ENCODE measurements at regions not wholly inside any gene's neighbourhood (a gene's known extent, or its start where the extent isn't known, plus 50 kb on each side); places are given as distances from the start of the nearest gene placed in this dataset.

- H3K4me3 Mint-ChIP-seq: no peak overlapping the region
- H3K27me3 Mint-ChIP-seq: no peaks in the 10 kb centered on the region
- no peaks in the 10 kb centered on the region for H3K9me3 Mint-ChIP-seq
- H3K36me3 Mint-ChIP-seq (ENCODE audit: low read depth): no peaks in the 10 kb centered on the region
- peaks cover 11% of the 10 kb centered on the region for H3K4me1 Mint-ChIP-seq (ENCODE audit: low read depth)
- H3K27ac Mint-ChIP-seq: no peak overlapping the region
- intact Hi-C loops (cut with micrococcal nuclease): no loop called here
Measured at GRCh38 chr5:17794201-17794600, 159.9 kb downstream of the TAF11L14 start.

GRCh38 chr5:17794815-17795214 is 160.6 kb downstream of the TAF11L14 start:
- Mint-ChIP-seq H3K27me3 (no peaks in the 10 kb centered on the region), H3K4me1 (ENCODE audit: low read depth) (peaks cover 11% of the 10 kb centered on the region), H3K36me3 (ENCODE audit: low read depth) (no peaks in the 10 kb centered on the region), H3K4me3 (no peak overlapping the region), H3K27ac (no peak overlapping the region), H3K9me3 (no peaks in the 10 kb centered on the region)
- intact Hi-C loops (cut with micrococcal nuclease): no loop called here

GRCh38 chr5:17796142-17796541 is 161.9 kb downstream of the TAF11L14 start:
- Mint-ChIP-seq H3K27me3 (no peaks in the 10 kb centered on the region), H3K36me3 (ENCODE audit: low read depth) (no peaks in the 10 kb centered on the region), H3K4me1 (ENCODE audit: low read depth) (peaks cover 11% of the 10 kb centered on the region), H3K9me3 (no peaks in the 10 kb centered on the region), H3K27ac (no peak overlapping the region), H3K4me3 (no peak overlapping the region)
- intact Hi-C loops (cut with micrococcal nuclease): no loop called here

- H3K27me3 Mint-ChIP-seq: no peaks in the 10 kb centered on the region
- no peaks in the 10 kb centered on the region for H3K9me3 Mint-ChIP-seq
- H3K4me3 Mint-ChIP-seq: no peak overlapping the region
- intact Hi-C loops (cut with micrococcal nuclease): no loop called here
- peaks cover 11% of the 10 kb centered on the region for H3K4me1 Mint-ChIP-seq (ENCODE audit: low read depth)
- no peaks in the 10 kb centered on the region for H3K36me3 Mint-ChIP-seq (ENCODE audit: low read depth)
- H3K27ac Mint-ChIP-seq: no peak overlapping the region
Measured at GRCh38 chr5:17796757-17797396, 162.6 kb downstream of the TAF11L14 start.

GRCh38 chr5:17799521-17799920 is 165.3 kb downstream of the TAF11L14 start:
- Mint-ChIP-seq H3K9me3 (no peaks in the 10 kb centered on the region), H3K4me3 (no peak overlapping the region), H3K4me1 (ENCODE audit: low read depth) (peaks cover 4% of the 10 kb centered on the region), H3K36me3 (ENCODE audit: low read depth) (no peaks in the 10 kb centered on the region), H3K27ac (no peak overlapping the region), H3K27me3 (no peaks in the 10 kb centered on the region)
- intact Hi-C loops (cut with micrococcal nuclease): no loop called here

GRCh38 chr5:17801595-17801994 is 167.3 kb downstream of the TAF11L14 start:
- H3K36me3 Mint-ChIP-seq (ENCODE audit: low read depth): no peaks in the 10 kb centered on the region
- intact Hi-C loops (cut with micrococcal nuclease): no loop called here
- H3K27me3 Mint-ChIP-seq: no peaks in the 10 kb centered on the region
- H3K9me3 Mint-ChIP-seq: no peaks in the 10 kb centered on the region
- H3K27ac Mint-ChIP-seq: no peak overlapping the region
- H3K4me1 Mint-ChIP-seq (ENCODE audit: low read depth): no peaks in the 10 kb centered on the region
- no peak overlapping the region for H3K4me3 Mint-ChIP-seq

GRCh38 chr5:17802256-17802655 is 168.0 kb downstream of the TAF11L14 start:
- H3K27me3 Mint-ChIP-seq: no peaks in the 10 kb centered on the region
- H3K27ac Mint-ChIP-seq: no peak overlapping the region
- H3K9me3 Mint-ChIP-seq: no peaks in the 10 kb centered on the region
- H3K4me3 Mint-ChIP-seq: no peak overlapping the region
- intact Hi-C loops (cut with micrococcal nuclease): no loop called here
- H3K4me1 Mint-ChIP-seq (ENCODE audit: low read depth): no peaks in the 10 kb centered on the region
- no peaks in the 10 kb centered on the region for H3K36me3 Mint-ChIP-seq (ENCODE audit: low read depth)

GRCh38 chr5:17803971-17804370 is 169.7 kb downstream of the TAF11L14 start:
- Mint-ChIP-seq H3K27ac (no peak overlapping the region), H3K4me3 (no peak overlapping the region), H3K4me1 (ENCODE audit: low read depth) (no peaks in the 10 kb centered on the region), H3K36me3 (ENCODE audit: low read depth) (no peaks in the 10 kb centered on the region), H3K9me3 (no peaks in the 10 kb centered on the region), H3K27me3 (no peaks in the 10 kb centered on the region)
- intact Hi-C loops (cut with micrococcal nuclease): no loop called here

GRCh38 chr5:17805227-17805825 is 171.1 kb downstream of the TAF11L14 start:
- Mint-ChIP-seq H3K27ac (no peak overlapping the region), H3K9me3 (no peaks in the 10 kb centered on the region), H3K4me1 (ENCODE audit: low read depth) (no peaks in the 10 kb centered on the region), H3K4me3 (no peak overlapping the region), H3K27me3 (no peaks in the 10 kb centered on the region), H3K36me3 (ENCODE audit: low read depth) (no peaks in the 10 kb centered on the region)
- intact Hi-C loops (cut with micrococcal nuclease): no loop called here

- H3K27ac Mint-ChIP-seq: no peak overlapping the region
- H3K4me1 Mint-ChIP-seq (ENCODE audit: low read depth): no peaks in the 10 kb centered on the region
- intact Hi-C loops (cut with micrococcal nuclease): no loop called here
- H3K9me3 Mint-ChIP-seq: no peaks in the 10 kb centered on the region
- H3K36me3 Mint-ChIP-seq (ENCODE audit: low read depth): no peaks in the 10 kb centered on the region
- H3K4me3 Mint-ChIP-seq: no peak overlapping the region
- H3K27me3 Mint-ChIP-seq: no peaks in the 10 kb centered on the region
Measured at GRCh38 chr5:17806818-17807468, 172.7 kb downstream of the TAF11L14 start.

GRCh38 chr5:17808566-17808965 is 174.3 kb downstream of the TAF11L14 start:
- Mint-ChIP-seq H3K27me3 (no peaks in the 10 kb centered on the region), H3K4me3 (no peak overlapping the region), H3K9me3 (no peaks in the 10 kb centered on the region), H3K4me1 (ENCODE audit: low read depth) (no peaks in the 10 kb centered on the region), H3K27ac (no peak overlapping the region), H3K36me3 (ENCODE audit: low read depth) (no peaks in the 10 kb centered on the region)
- intact Hi-C loops (cut with micrococcal nuclease): no loop called here

GRCh38 chr5:17810734-17811133 is 176.5 kb downstream of the TAF11L14 start:
- intact Hi-C loops (cut with micrococcal nuclease): no loop called here
- H3K4me1 Mint-ChIP-seq (ENCODE audit: low read depth): no peaks in the 10 kb centered on the region
- no peak overlapping the region for H3K27ac Mint-ChIP-seq
- no peaks in the 10 kb centered on the region for H3K27me3 Mint-ChIP-seq
- H3K36me3 Mint-ChIP-seq (ENCODE audit: low read depth): no peaks in the 10 kb centered on the region
- no peak overlapping the region for H3K4me3 Mint-ChIP-seq
- H3K9me3 Mint-ChIP-seq: no peaks in the 10 kb centered on the region

- no peaks in the 10 kb centered on the region for H3K4me1 Mint-ChIP-seq (ENCODE audit: low read depth)
- no peak overlapping the region for H3K27ac Mint-ChIP-seq
- H3K9me3 Mint-ChIP-seq: no peaks in the 10 kb centered on the region
- H3K36me3 Mint-ChIP-seq (ENCODE audit: low read depth): no peaks in the 10 kb centered on the region
- no peak overlapping the region for H3K4me3 Mint-ChIP-seq
- H3K27me3 Mint-ChIP-seq: no peaks in the 10 kb centered on the region
- intact Hi-C loops (cut with micrococcal nuclease): no loop called here
Measured at GRCh38 chr5:17813214-17813613, 179.0 kb downstream of the TAF11L14 start.

GRCh38 chr5:17816505-17816904 is 182.2 kb downstream of the TAF11L14 start:
- no peaks in the 10 kb centered on the region for H3K27me3 Mint-ChIP-seq
- intact Hi-C loops (cut with micrococcal nuclease): no loop called here
- H3K9me3 Mint-ChIP-seq: peaks cover 11% of the 10 kb centered on the region
- no peaks in the 10 kb centered on the region for H3K4me1 Mint-ChIP-seq (ENCODE audit: low read depth)
- H3K36me3 Mint-ChIP-seq (ENCODE audit: low read depth): no peaks in the 10 kb centered on the region
- H3K4me3 Mint-ChIP-seq: no peak overlapping the region
- H3K27ac Mint-ChIP-seq: no peak overlapping the region

GRCh38 chr5:17816944-17817343 is 182.7 kb downstream of the TAF11L14 start:
- Mint-ChIP-seq H3K27me3 (no peaks in the 10 kb centered on the region), H3K4me1 (ENCODE audit: low read depth) (no peaks in the 10 kb centered on the region), H3K9me3 (peaks cover 11% of the 10 kb centered on the region), H3K27ac (no peak overlapping the region), H3K4me3 (no peak overlapping the region), H3K36me3 (ENCODE audit: low read depth) (no peaks in the 10 kb centered on the region)
- intact Hi-C loops (cut with micrococcal nuclease): no loop called here
